Upper lobe of left lung (tissue), 4 donors: ENCODE measurements at regions not wholly inside any gene's neighbourhood (a gene's known extent, or its start where the extent isn't known, plus 50 kb on each side); places are given as distances from the start of the nearest gene placed in this dataset.

Source experiments
- CTCF ChIP-seq, 6 experiments: fragments of 450-650 bp in 4 of 6; fragments of 200-600 bp in 2 of 6; sonication (generic) in 2 of 6; IDR thresholded peaks; one replicate each; pipeline ENCODE4 v1.5.1; 2016 to 2019; ENCODE audit warnings: antibody characterized with exemption in 6 of 6
- POLR2A ChIP-seq, 4 donors: fragments of 450-650 bp; IDR thresholded peaks; one replicate each; pipeline ENCODE4 v1.5.1; 2016 to 2017; ENCODE audit warnings: antibody characterized with exemption in 4 of 4, mild to moderate bottlenecking in 2 of 4
- POLR2AphosphoS5 ChIP-seq, 2 donors: sonication (generic); formaldehyde crosslinking; IDR thresholded peaks; one replicate each; pipeline ENCODE4 v1.5.1; 2017; ENCODE audit warnings: antibody characterized with exemption in 2 of 2

GRCh38 chr2:64862623-64863022 is 126.6 kb upstream of the SLC1A4 start:
- TF ChIP-seq CTCF (IDR thresholded peaks at IDR 0.05) (no peak), POLR2A (IDR thresholded peaks at IDR 0.05) (no peak), POLR2AphosphoS5 (IDR thresholded peaks at IDR 0.05) (peak in 1 of 2 donors; percentile 11)
